Heart left ventricle (tissue), 16 donors: ENCODE measurements at regions not wholly inside any gene's neighbourhood (a gene's known extent, or its start where the extent isn't known, plus 50 kb on each side); places are given as distances from the start of the nearest gene placed in this dataset.
A peak's percentile ranks its signal among the peaks of the same experiment; 100 is the strongest.

Experiments used
- ATAC-seq, 4 donors: fragments of 200-7000 bp; cut with Tn5 transposase; one replicate each; pipeline ENCODE4 v1.9.1; 2020 to 2022; ENCODE audit warnings: moderate library complexity in 4 of 4, mild to moderate bottlenecking in 3 of 4, moderate number of reproducible peaks in 1 of 4
- DNase-seq, 5 donors: peaks; one replicate each; pipeline ENCODE4 v3.0.0-alpha.2; 2020
- H3K27ac ChIP-seq, 12 donors: fragments of 200-600 bp; sonication (generic) in 4 of 12; one replicate each; pipeline versions ENCODE4 v1.5.0 to v1.8.0; 2016 to 2022; ENCODE audit warnings: mild to moderate bottlenecking in 2 of 12
- H3K27me3 ChIP-seq, 9 donors: fragments of 200-600 bp; sonication (generic) in 2 of 9; one replicate each; pipeline versions ENCODE4 v1.5.1 to v1.8.0; 2016 to 2022; ENCODE audit warnings: mild to moderate bottlenecking in 3 of 9
- H3K36me3 ChIP-seq, 9 donors: fragments of 200-600 bp; sonication (generic) in 2 of 9; one replicate each; pipeline versions ENCODE4 v1.5.0 to v1.8.0; 2018 to 2022; ENCODE audit warnings: mild to moderate bottlenecking in 2 of 9
- H3K4me1 ChIP-seq, 12 donors: fragments of 200-600 bp; sonication (generic) in 4 of 12; one replicate each; pipeline versions ENCODE4 v1.5.0 to v1.8.0; 2016 to 2022; ENCODE audit warnings: mild to moderate bottlenecking in 3 of 12
- H3K4me3 ChIP-seq, 12 donors: fragments of 200-600 bp; sonication (generic) in 4 of 12; one replicate each; pipeline versions ENCODE4 v1.5.0 to v1.8.0; 2017 to 2022; ENCODE audit warnings: mild to moderate bottlenecking in 9 of 12, moderate library complexity in 4 of 12
- H3K9me3 ChIP-seq, 12 donors: fragments of 200-600 bp; sonication (generic) in 4 of 12; one replicate each; pipeline versions ENCODE4 v1.5.0 to v1.8.0; 2016 to 2022; ENCODE audit warnings: mild to moderate bottlenecking in 1 of 12
- CTCF ChIP-seq, 12 donors: fragments of 200-600 bp; sonication (generic) in 4 of 12; IDR thresholded peaks; one replicate each; pipeline versions ENCODE4 v1.5.0 to v1.8.0; 2018 to 2022; ENCODE audit warnings: antibody characterized with exemption in 12 of 12, mild to moderate bottlenecking in 5 of 12
- POLR2A ChIP-seq, 2 donors: fragments of 450-650 bp; IDR thresholded peaks; one replicate each; pipeline ENCODE4 v1.6.1; 2017; ENCODE audit warnings: antibody characterized with exemption in 2 of 2, mild to moderate bottlenecking in 2 of 2, moderate library complexity in 2 of 2
- WGBS, 4 donors: extraction: QIAGEN DNeasy Blood & Tissue Kit in 2 of 4; methylation state at CpG; one replicate each; pipeline versions ENCODE4 v1.1.5 to v1.1.7; 2013 to 2018; 5-methylcytosine and 5-hydroxymethylcytosine counted together
- intact Hi-C, 10 donors: fragments of 100-400 bp; cut with DNase I; formaldehyde crosslinking; loops; one replicate each; pipeline versions ENCODE4 v1.11.1 to v1.14.2; 2022
- donor health status: ischemic (EF 13 %, LVEDD 7.1; RV severe dilation, severe dysfunction).
- donor health status: healthy with polysubstance abuse.
- donor health status: DM: no; HTN: yes; CAD: no.
- donor health status: DM: no; HTN: no; CAD: no.
- donor health status: ischemic (EF 25% LVEDD 6.9; RV normal size, moderate dysfunction).
- donor health status: ischemic (EF 25% LVEDD 5.7; RV mildly dilated, moderate dysfunction).
- donor health status: healthy.
- donor health status: DM: yes; HTN: yes; CAD: no.
- donor health status: ischemic (EF 35%, LVEDD 5.7; RV mildly dilated, moderate dysfunction).
- donor health status: nonischemic (EF 11% LVEDD 7.7; RV severe dilation, severe dysfunction).
- donor health status: DM: yes; HTN: yes; CAD: no.
- donor health status: PGD.
- donor health status: ischemic (EF 29% LVEDD 5.4; RV normal size, mild dysfunction).
- donor health status: nonischemic (EF 23%, LVEDD 6.1; RV moderate dilation, normal function).

GRCh38 chr21:25031750-25032149, 575.5 kb downstream of the MRPL39 start:
- H3K4me1 ChIP-seq, result peaks cover 0 to 2% (median 0%) of the 10 kb centered on the region in 12 donors
- H3K27ac ChIP-seq, result peak overlapping the region in 1 of 12 donors; percentile 4
- 64 to 75% (median 72%) methylated on average over 5 of the region's 5 CpGs for WGBS, 4 donors
- no peaks in the 10 kb centered on the region for H3K27me3 ChIP-seq
- TF ChIP-seq CTCF (IDR thresholded peaks at IDR 0.05) (no peak), POLR2A (IDR thresholded peaks at IDR 0.05) (no peak)
- DNase-seq, result no peak
- no peak for ATAC-seq
- H3K36me3 ChIP-seq, result no peaks in the 10 kb centered on the region
- intact Hi-C loops, result no loop called here
- no peaks in the 10 kb centered on the region for H3K9me3 ChIP-seq
- H3K4me3 ChIP-seq, result no peak overlapping the region

GRCh38 chr21:25029580-25029979, 577.7 kb downstream of the MRPL39 start:
- peaks cover 0 to 2% (median 0%) of the 10 kb centered on the region in 12 donors for H3K4me1 ChIP-seq
- H3K4me3 ChIP-seq, result no peak overlapping the region
- TF ChIP-seq CTCF (IDR thresholded peaks at IDR 0.05) (no peak), POLR2A (IDR thresholded peaks at IDR 0.05) (no peak)
- intact Hi-C loops, result loop anchor here in 1 of 10 donors (10.0 kb wide), 1 partner anchor 65 kb away; no protein-coding TSS in a partner anchor
- no peaks in the 10 kb centered on the region for H3K27me3 ChIP-seq
- ATAC-seq (no peak), DNase-seq (no peak)
- H3K9me3 ChIP-seq, result no peaks in the 10 kb centered on the region
- H3K36me3 ChIP-seq, result no peaks in the 10 kb centered on the region
- WGBS, 4 donors, result 34 to 47% (median 45%) methylated on average over 3 of the region's 3 CpGs
- no peak overlapping the region for H3K27ac ChIP-seq

- no peak for ATAC-seq
Measured at GRCh38 chr21:25025596-25025995, 581.7 kb downstream of the MRPL39 start.

GRCh38 chr21:25024639-25025038, 582.6 kb downstream of the MRPL39 start:
- Histone ChIP-seq H3K27ac (no peak overlapping the region), H3K9me3 (no peaks in the 10 kb centered on the region), H3K4me1 (no peaks in the 10 kb centered on the region), H3K27me3 (no peaks in the 10 kb centered on the region), H3K36me3 (no peaks in the 10 kb centered on the region), H3K4me3 (no peak overlapping the region)
- intact Hi-C loops, result loop anchor here in 1 of 10 donors (10.0 kb wide), 1 partner anchor 60 kb away; no protein-coding TSS in a partner anchor
- ATAC-seq (no peak), DNase-seq (no peak)
- WGBS, 4 donors, result 53 to 95% (median 91%) methylated on average over 2 to 3 of the region's 3 CpGs
- TF ChIP-seq CTCF (IDR thresholded peaks at IDR 0.05), result no peak
- no peak for TF ChIP-seq POLR2A (IDR thresholded peaks at IDR 0.05)

More at GRCh38 chr21:25025596-25025995, 581.7 kb downstream of the MRPL39 start:
- no peak for DNase-seq
- TF ChIP-seq POLR2A (IDR thresholded peaks at IDR 0.05) (no peak), CTCF (IDR thresholded peaks at IDR 0.05) (no peak)
- WGBS, 4 donors, result 71 to 84% (median 84%) methylated on average over 2 of the region's 2 CpGs
- intact Hi-C loops, result loop anchor here in 1 of 10 donors (10.0 kb wide), 1 partner anchor 61 kb away; no protein-coding TSS in a partner anchor
- H3K36me3 ChIP-seq, result no peaks in the 10 kb centered on the region
- no peaks in the 10 kb centered on the region for H3K27me3 ChIP-seq
- H3K4me3 ChIP-seq, result no peak overlapping the region
- H3K9me3 ChIP-seq, result no peaks in the 10 kb centered on the region
- H3K4me1 ChIP-seq, result no peaks in the 10 kb centered on the region
- H3K27ac ChIP-seq, result no peak overlapping the region
